Mesothelial cell of epicardium (in vitro differentiated cells): ENCODE measurements at regions not wholly inside any gene's neighbourhood (a gene's known extent, or its start where the extent isn't known, plus 50 kb on each side); places are given as distances from the start of the nearest gene placed in this dataset.
"Not testable (repeated sequence)": the region's sequence is repeated elsewhere in the genome, so short reads cannot be mapped to it uniquely, and the experiment has no call there.

Experiments used
- DNase-seq, 2 experiments: peaks; one replicate each; pipeline ENCODE4 v3.0.0; 2021; ENCODE audit warnings: low spot score in 2 of 2; ENCODE audit not compliant: unreplicated experiment in 2 of 2
- H3K27ac Mint-ChIP-seq: 2 replicates; pipeline ENCODE4 v1.8.0; 2021; ENCODE audit warnings: mixed read lengths
- H3K27me3 Mint-ChIP-seq: 2 replicates; pipeline ENCODE4 v1.8.0; 2021; ENCODE audit warnings: low read depth, mixed read lengths
- H3K36me3 Mint-ChIP-seq: 2 replicates; pipeline ENCODE4 v1.8.0; 2021; ENCODE audit warnings: mixed read lengths
- H3K4me1 Mint-ChIP-seq: 2 replicates; pipeline ENCODE4 v1.8.0; 2021; ENCODE audit warnings: mixed read lengths
- H3K4me3 Mint-ChIP-seq: 2 replicates; pipeline ENCODE4 v1.8.0; 2021; ENCODE audit warnings: mild to moderate bottlenecking, moderate library complexity, mixed read lengths
- H3K9me3 Mint-ChIP-seq: 2 replicates; pipeline ENCODE4 v1.8.0; 2021; ENCODE audit warnings: mixed read lengths
- TF ChIP-seq, protein P1 (sequence below): fragments of 200-600 bp; sonication (generic); IDR thresholded peaks from one replicate; pipeline ENCODE4 v1.5.0; 2021; ENCODE audit warnings: antibody characterized with exemption; ENCODE audit not compliant: unreplicated experiment

DNA sequence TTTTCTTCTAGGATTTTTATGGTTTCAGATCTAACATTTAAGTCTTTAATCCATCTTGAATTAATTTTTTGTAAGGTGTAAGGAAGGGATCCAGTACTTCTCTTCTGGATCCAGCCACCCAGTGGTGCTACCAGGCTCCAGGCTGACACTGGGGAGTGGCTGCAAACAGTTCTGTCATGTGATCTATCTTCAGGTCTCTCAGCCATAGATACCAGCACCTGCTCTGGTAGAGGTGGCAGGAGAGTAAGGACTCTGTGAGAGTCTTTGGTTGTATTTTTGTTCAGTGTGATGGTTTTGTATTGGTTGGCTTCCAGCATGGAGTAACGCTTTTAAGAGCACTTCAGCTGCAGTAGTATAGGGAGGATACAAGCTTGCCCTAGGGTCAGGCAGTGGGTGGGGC lies 205.9 kb downstream of the FGF10 start:
- H3K27ac Mint-ChIP-seq = no peak overlapping the region
- H3K4me3 Mint-ChIP-seq = no peak overlapping the region
- TF ChIP-seq, protein P1, sequence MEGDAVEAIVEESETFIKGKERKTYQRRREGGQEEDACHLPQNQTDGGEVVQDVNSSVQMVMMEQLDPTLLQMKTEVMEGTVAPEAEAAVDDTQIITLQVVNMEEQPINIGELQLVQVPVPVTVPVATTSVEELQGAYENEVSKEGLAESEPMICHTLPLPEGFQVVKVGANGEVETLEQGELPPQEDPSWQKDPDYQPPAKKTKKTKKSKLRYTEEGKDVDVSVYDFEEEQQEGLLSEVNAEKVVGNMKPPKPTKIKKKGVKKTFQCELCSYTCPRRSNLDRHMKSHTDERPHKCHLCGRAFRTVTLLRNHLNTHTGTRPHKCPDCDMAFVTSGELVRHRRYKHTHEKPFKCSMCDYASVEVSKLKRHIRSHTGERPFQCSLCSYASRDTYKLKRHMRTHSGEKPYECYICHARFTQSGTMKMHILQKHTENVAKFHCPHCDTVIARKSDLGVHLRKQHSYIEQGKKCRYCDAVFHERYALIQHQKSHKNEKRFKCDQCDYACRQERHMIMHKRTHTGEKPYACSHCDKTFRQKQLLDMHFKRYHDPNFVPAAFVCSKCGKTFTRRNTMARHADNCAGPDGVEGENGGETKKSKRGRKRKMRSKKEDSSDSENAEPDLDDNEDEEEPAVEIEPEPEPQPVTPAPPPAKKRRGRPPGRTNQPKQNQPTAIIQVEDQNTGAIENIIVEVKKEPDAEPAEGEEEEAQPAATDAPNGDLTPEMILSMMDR = no peak
- peaks cover 12% of the 10 kb centered on the region for H3K9me3 Mint-ChIP-seq
- no peaks in the 10 kb centered on the region for H3K27me3 Mint-ChIP-seq
- DNase-seq = no peak
- no peaks in the 10 kb centered on the region for H3K36me3 Mint-ChIP-seq
- no peaks in the 10 kb centered on the region for H3K4me1 Mint-ChIP-seq

DNA sequence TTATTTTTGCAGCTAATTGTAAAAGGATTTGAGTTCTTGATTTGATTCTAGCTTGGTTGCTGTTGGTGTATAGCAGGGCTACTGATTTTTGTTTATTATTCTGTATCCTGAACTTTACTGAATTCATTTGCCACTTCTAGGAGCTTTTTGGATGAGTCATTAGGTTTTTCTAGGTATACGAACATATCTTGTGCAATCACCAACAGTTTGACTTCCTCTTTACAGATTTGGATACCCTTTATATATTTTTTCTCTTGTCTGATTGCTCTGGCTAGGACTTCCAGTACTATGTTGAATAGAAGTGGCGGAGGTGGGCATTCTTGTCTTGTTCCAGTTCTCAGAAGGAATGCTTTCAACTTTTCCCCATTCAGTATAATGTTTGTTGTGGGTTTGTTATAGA lies 210.8 kb downstream of the FGF10 start:
- H3K27ac Mint-ChIP-seq = no peak overlapping the region

DNA sequence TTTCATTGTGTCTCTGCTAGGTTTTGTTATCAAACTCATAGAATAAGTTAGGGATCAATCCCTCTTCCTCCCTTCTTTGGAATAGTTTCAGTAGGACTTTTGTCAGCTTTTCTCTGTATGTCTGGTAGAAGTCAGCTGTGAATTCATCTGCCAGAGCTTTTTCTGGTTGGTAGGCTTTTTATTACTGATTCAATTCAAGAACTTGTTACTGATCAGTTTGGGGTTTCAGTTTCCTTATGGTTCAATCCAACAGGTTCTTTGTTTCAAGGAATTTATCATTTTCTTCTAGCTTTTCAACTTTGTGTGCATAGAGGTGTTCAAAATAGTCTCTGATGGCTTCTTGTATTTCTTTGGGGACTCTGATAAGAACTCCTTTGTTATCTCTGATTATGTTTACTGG lies 221.7 kb downstream of the FGF10 start:
- Mint-ChIP-seq H3K4me3 (no peak overlapping the region), H3K27me3 (no peaks in the 10 kb centered on the region), H3K9me3 (peaks cover 35% of the 10 kb centered on the region), H3K4me1 (no peaks in the 10 kb centered on the region), H3K27ac (no peak overlapping the region), H3K36me3 (no peaks in the 10 kb centered on the region)
- no peak for DNase-seq
- TF ChIP-seq, protein P1 = no peak

More for the DNA sequence above, 210.8 kb downstream of the FGF10 start:
- Mint-ChIP-seq H3K36me3 (no peaks in the 10 kb centered on the region), H3K9me3 (peaks cover 42% of the 10 kb centered on the region), H3K4me3 (no peak overlapping the region), H3K4me1 (no peaks in the 10 kb centered on the region), H3K27me3 (no peaks in the 10 kb centered on the region)
- TF ChIP-seq, protein P1 = no peak
- DNase-seq = no peak

DNA sequence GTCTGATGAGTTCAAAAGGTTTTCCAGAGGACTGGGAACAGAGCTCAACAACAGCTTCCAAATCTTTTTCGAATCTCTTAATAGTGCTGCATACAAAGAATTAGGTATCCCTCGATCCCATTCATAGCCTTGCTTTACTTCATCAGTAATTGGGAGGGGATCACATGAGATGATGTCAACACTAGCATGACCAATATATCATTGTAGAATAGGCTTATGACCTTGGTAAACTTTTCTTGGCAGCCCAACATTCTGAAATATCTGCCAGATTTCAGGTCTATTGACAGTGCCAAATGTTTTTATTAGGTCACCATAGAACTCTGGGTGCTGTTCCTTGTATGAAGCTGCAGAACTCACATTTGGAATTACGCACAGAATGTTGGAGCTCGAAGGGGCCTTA lies 228.9 kb downstream of the FGF10 start:
- TF ChIP-seq, protein P1 = no peak
- no peak overlapping the region for H3K27ac Mint-ChIP-seq
- H3K4me3 Mint-ChIP-seq = no peak overlapping the region
- no peaks in the 10 kb centered on the region for H3K36me3 Mint-ChIP-seq
- H3K4me1 Mint-ChIP-seq = no peaks in the 10 kb centered on the region
- no peaks in the 10 kb centered on the region for H3K27me3 Mint-ChIP-seq
- DNase-seq = no peak
- peaks cover 29% of the 10 kb centered on the region for H3K9me3 Mint-ChIP-seq

DNA sequence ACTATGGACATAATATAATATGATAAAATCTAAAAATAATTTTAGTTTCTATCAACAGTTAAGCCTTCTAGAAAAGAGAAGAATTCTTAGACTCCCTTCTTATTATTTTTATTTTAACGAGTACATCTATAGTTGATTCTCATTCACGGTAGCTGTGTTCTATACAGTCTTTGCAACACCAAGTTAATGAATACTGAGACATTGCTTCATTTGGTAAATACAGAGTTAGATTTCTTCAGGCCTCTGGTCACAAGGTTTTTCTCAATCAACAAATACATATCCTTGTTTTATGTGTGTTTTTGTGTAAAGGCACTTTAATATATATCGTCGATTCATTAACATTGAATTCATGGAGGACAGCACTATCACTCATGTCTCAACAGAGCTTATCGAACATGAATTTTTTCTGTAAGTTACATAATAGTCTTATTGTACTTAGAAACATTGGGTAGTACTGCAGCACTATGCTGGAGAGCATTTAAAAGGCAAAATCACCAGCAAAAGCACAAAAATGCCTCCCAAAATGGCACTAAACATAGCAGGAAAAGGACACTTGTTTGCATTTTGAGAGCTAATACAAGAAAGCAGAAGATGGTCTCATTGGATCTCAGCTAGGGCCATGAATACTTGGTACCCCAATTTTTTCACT lies 239.0 kb downstream of the FGF10 start:
- H3K36me3 Mint-ChIP-seq = no peaks in the 10 kb centered on the region
- no peak for DNase-seq

DNA sequence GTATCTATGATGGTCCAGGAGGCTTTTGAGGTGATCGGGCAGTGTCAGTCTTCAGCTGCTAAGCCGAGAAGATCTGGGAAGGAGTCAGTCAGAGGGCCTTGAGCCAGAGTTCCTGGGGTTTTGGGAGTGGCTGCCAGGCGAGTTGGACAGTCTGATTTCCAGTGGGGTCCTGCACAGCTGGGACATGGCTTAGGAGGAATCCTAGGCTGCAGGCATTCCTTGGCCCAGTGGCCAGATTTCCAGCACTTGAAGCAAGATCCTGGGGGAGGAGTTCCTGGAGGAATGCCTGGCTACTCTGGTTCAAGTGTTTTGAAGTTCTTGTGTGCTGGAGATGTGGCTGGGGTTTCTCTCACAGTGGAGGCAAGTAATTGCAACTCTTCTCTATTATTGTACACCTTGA lies 271.3 kb downstream of the FGF10 start:
- not testable (repeated sequence) for H3K4me3 Mint-ChIP-seq, DNase-seq, H3K27ac Mint-ChIP-seq, H3K4me1 Mint-ChIP-seq, H3K36me3 Mint-ChIP-seq, H3K27me3 Mint-ChIP-seq
- peaks cover 11% of the 10 kb centered on the region for H3K9me3 Mint-ChIP-seq

More for the DNA sequence above, 239.0 kb downstream of the FGF10 start:
- Mint-ChIP-seq H3K27ac (no peak overlapping the region), H3K4me3 (no peak overlapping the region), H3K4me1 (no peaks in the 10 kb centered on the region), H3K9me3 (peaks cover 10% of the 10 kb centered on the region), H3K27me3 (no peaks in the 10 kb centered on the region)
- TF ChIP-seq, protein P1 = no peak

DNA sequence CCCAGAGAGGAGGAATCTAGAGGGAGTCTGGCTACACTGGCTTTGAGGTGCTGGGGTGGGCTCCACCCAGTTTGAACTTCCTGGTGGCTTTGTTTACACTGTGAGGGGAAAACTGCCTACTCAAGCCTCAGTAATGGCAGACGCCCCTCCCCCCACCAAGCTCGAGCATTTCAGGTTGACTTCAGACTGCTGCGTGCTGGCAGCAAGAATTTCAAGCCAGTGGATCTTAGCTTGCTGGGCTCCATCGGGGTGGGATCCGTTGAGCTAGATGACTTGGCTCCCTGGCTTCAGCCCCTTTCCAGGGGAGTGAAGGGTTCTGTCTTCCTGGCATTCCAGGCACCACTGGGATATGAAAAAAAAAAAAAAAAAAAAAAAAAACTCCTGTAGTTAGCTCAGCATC lies 281.0 kb downstream of the FGF10 start:
- not testable (repeated sequence) for H3K27me3 Mint-ChIP-seq, H3K4me1 Mint-ChIP-seq, H3K4me3 Mint-ChIP-seq, H3K36me3 Mint-ChIP-seq, H3K27ac Mint-ChIP-seq, DNase-seq
- peaks cover 59% of the 10 kb centered on the region for H3K9me3 Mint-ChIP-seq
